Gastrocnemius medialis (tissue), 4 donors: ENCODE measurements at regions not wholly inside any gene's neighbourhood (a gene's known extent, or its start where the extent isn't known, plus 50 kb on each side); places are given as distances from the start of the nearest gene placed in this dataset.
"Not testable (repeated sequence)": the region's sequence is repeated elsewhere in the genome, so short reads cannot be mapped to it uniquely, and the experiment has no call there.

Experiments
- CTCF ChIP-seq, 5 experiments: fragments of 450-650 bp in 3 of 5; fragments of 200-600 bp in 2 of 5; sonication (generic) in 2 of 5; IDR thresholded peaks in 4 of 5; conservative IDR thresholded peaks in 1 of 5; 1 replicate in 4 of 5; 2 replicates in 1 of 5; pipeline ENCODE4 v1.5.1; 2016 to 2019; ENCODE audit warnings: antibody characterized with exemption in 5 of 5, mild to moderate bottlenecking in 3 of 5, moderate library complexity in 3 of 5
- POLR2A ChIP-seq, 2 donors: fragments of 450-650 bp; IDR thresholded peaks; one replicate each; pipeline ENCODE4 v1.6.1; 2017; ENCODE audit warnings: antibody characterized with exemption in 2 of 2, mild to moderate bottlenecking in 2 of 2, moderate library complexity in 2 of 2

DNA sequence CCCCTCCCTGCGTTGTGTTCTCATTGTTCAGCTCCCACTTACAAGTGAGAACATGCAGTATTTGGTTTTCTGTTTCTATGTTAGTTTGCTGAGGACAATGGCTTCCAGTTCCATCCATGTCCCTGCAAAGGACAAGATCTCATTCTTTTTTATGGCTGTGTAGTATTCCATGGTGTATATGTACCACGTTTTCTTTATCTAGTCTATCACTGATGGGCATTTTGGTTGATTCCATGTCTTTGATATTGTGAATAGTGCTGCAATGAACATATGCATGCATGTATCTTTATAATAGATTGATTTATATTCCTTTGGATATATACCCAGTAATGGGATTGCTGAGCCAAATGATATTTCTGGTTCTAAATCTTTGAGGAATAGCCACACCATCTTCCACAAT, 265.1 kb downstream of the ANTXR2 start:
- TF ChIP-seq CTCF (IDR thresholded peaks at IDR 0.05 in 4 of 5, conservative IDR thresholded peaks at IDR 0.05 in 1 of 5); POLR2A (IDR thresholded peaks at IDR 0.05): not testable (repeated sequence)
